Endothelial cell of umbilical vein (primary cell): ENCODE measurements at regions not wholly inside any gene's neighbourhood (a gene's known extent, or its start where the extent isn't known, plus 50 kb on each side); places are given as distances from the start of the nearest gene placed in this dataset.

Source experiments
- EZH2 ChIP-seq: IDR thresholded peaks from 2 replicates; pipeline ENCODE4 v1.6.1; 2012; ENCODE audit warnings: borderline replicate concordance, low read depth, mild to moderate bottlenecking, moderate library complexity, low read length, inconsistent platforms; ENCODE audit not compliant: severe bottlenecking
- POLR2A ChIP-seq: IDR thresholded peaks from 2 replicates; pipeline ENCODE4 v1.6.1; 2012; ENCODE audit warnings: low read depth, mild to moderate bottlenecking, control low read depth, low read length
- POLR2AphosphoS5 ChIP-seq: IDR thresholded peaks from 2 replicates; pipeline ENCODE4 v1.6.1; 2012; ENCODE audit warnings: low read depth, mild to moderate bottlenecking, control low read depth, low read length, moderate library complexity; ENCODE audit not compliant: insufficient read depth
- TF ChIP-seq, protein P1 (sequence below), 2 donors: IDR thresholded peaks; 1 replicate in 1 of 2; 2 replicates in 1 of 2; pipeline ENCODE4 v1.5.1; 2011; ENCODE audit warnings: low read length in 2 of 2, mild to moderate bottlenecking in 2 of 2, moderate library complexity in 2 of 2, control low read depth in 1 of 2, inconsistent platforms in 1 of 2, low read depth in 1 of 2; ENCODE audit not compliant: insufficient read depth in 1 of 2; ENCODE audit errors: extremely low read depth in 1 of 2

DNA sequence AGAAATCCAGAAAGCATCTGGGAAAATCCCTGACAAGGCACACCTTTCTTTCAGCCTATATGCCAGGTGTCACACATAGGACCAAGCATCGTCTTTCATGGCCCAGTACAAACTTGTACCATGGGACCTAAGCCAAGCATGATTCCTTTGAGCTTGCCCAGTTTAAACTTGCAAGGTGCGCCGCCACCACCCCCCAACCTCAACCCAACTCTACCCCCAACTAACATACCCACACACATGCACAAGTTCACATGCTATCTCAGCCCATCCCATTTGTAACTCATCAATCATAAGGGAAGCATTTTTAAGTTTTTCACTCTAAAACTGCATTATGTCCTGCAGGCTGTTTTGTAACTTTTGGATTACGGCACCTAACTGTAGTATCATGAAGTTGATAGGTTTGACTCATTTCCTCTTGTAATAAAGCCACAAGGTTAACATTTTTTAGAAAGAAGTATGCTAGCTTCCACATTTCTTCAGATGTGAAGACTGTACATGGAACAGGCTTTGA lies 145.9 kb upstream of the FST start:
- TF ChIP-seq POLR2A (no peak), EZH2 (no peak), POLR2AphosphoS5 (no peak)
- TF ChIP-seq, protein P1, sequence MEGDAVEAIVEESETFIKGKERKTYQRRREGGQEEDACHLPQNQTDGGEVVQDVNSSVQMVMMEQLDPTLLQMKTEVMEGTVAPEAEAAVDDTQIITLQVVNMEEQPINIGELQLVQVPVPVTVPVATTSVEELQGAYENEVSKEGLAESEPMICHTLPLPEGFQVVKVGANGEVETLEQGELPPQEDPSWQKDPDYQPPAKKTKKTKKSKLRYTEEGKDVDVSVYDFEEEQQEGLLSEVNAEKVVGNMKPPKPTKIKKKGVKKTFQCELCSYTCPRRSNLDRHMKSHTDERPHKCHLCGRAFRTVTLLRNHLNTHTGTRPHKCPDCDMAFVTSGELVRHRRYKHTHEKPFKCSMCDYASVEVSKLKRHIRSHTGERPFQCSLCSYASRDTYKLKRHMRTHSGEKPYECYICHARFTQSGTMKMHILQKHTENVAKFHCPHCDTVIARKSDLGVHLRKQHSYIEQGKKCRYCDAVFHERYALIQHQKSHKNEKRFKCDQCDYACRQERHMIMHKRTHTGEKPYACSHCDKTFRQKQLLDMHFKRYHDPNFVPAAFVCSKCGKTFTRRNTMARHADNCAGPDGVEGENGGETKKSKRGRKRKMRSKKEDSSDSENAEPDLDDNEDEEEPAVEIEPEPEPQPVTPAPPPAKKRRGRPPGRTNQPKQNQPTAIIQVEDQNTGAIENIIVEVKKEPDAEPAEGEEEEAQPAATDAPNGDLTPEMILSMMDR (IDR thresholded peaks at IDR 0.05; ENCODE audit: extremely low read depth in 1 of 2, insufficient read depth in 1 of 2, low read depth in 1 of 2, low read length in 2 of 2) = no peak
